ENCODE measurements at regions not wholly inside any gene's neighbourhood (a gene's known extent, or its start where the extent isn't known, plus 50 kb on each side); places are given as distances from the start of the nearest gene placed in this dataset.

GRCh38 chr4:182000077-182000476 is 243.1 kb upstream of the TENM3 start:
- TF ChIP-seq CTCF (IDR thresholded peaks at IDR 0.05; ENCODE audit: low read depth, low read length), result no peak
- DNase-seq (ENCODE audit: extremely low read depth, low read depth), result no peak

DNA sequence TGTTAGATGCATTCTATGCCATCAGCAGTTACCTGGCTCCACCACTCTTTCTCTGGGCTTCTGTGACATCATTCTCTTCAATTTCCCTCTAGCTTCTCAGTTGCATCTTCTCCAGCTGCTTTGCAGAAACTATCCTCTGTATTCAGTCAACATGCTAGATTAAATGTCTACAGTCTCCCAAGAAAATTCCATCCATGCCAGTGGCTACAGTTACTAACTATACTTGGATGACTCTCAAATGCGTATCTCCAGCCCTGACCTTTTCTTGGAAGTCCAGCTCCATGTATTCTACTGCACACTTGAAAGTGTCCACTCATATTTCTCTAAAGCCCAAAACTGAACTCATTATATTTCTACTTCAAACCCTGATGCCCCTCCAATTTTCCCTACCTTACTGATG is 232.3 kb upstream of the TENM3 start:
- peak; percentile 2 for DNase-seq (ENCODE audit: extremely low read depth, low read depth)
- TF ChIP-seq CTCF (IDR thresholded peaks at IDR 0.05; ENCODE audit: low read depth, low read length), result no peak

- TF ChIP-seq CTCF (IDR thresholded peaks at IDR 0.05; ENCODE audit: low read depth, low read length), result no peak
- DNase-seq (ENCODE audit: extremely low read depth, low read depth), result no peak
These were observed 229.0 kb upstream of the TENM3 start for GRCh38 chr4:182014164-182014563.

DNA sequence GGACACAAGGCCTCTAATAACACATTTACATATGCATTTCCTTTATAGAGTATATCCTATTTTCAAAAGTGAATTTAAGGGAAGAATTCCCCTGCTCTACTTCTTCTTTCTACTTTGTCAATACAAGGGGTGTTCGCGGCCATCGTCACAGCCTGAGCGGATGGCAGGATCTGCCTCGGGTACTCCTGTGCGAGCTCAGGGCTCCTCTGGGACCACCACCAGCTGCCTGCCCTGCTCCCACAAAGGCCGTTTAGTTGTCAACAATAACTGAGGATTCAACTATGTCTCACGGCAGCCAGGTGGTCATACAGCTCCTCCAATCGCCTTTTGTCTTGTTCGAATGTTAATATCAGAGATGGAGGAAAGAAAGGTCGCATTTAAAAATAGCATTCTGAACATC is 228.2 kb upstream of the TENM3 start:
- TF ChIP-seq CTCF (IDR thresholded peaks at IDR 0.05; ENCODE audit: low read depth, low read length), result no peak

GRCh38 chr4:182015893-182016292 is 227.3 kb upstream of the TENM3 start:
- DNase-seq (ENCODE audit: extremely low read depth, low read depth), result no peak
- no peak for TF ChIP-seq CTCF (IDR thresholded peaks at IDR 0.05; ENCODE audit: low read depth, low read length)

More for the DNA sequence above, 228.2 kb upstream of the TENM3 start:
- no peak for DNase-seq (ENCODE audit: extremely low read depth, low read depth)

DNA sequence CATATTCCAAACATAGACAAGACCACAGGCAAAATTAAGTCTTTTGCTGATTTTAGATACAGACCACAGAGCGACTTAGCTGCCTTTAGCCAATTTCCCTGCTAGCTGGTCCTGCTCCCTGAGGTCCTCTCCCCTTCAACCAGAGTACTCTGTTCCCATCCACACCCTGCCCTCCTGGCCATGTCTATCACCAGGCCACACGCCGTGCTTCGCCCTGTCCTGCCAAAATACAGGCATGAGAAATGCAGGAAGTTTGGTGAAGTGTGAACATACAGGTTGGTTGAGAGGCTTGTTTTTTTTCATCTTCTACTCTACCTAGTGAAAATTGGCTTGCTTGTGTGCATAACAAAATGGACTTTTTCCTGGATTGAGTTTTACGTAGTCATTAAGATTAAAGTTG is 226.2 kb upstream of the TENM3 start:
- no peak for TF ChIP-seq CTCF (IDR thresholded peaks at IDR 0.05; ENCODE audit: low read depth, low read length)
- DNase-seq (ENCODE audit: extremely low read depth, low read depth), result no peak

DNA sequence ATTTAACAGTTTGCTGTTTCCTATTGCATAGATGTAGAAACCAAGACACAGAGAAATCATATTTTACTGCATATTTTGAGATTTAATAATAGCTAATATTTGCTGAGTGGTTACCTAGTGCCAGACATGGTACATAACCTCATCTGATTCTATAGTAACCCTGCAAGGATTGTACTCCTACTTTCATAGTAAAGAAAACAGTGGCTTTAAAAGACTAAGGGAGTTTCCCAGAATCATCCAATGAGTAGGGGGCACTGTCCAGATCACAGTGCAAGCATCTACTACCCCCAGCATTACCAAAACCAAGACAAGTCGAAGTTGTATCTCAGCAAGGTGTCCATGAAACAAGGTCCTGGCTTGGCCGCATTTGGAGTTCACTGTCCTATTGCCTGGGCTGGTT is 224.5 kb upstream of the TENM3 start:
- no peak for DNase-seq (ENCODE audit: extremely low read depth, low read depth)
- no peak for TF ChIP-seq CTCF (IDR thresholded peaks at IDR 0.05; ENCODE audit: low read depth, low read length)
